ENCODE measurements at regions not wholly inside any gene's neighbourhood (a gene's known extent, or its start where the extent isn't known, plus 50 kb on each side); places are given as distances from the start of the nearest gene placed in this dataset.

GRCh38 chr7:83732305-83732704, 83.4 kb upstream of the SEMA3E start:
- TF ChIP-seq CTCF (IDR thresholded peaks at IDR 0.05): no peak
- TF ChIP-seq POLR2A (IDR thresholded peaks at IDR 0.05): no peak
- no peak for TF ChIP-seq POLR2AphosphoS5 (IDR thresholded peaks at IDR 0.05)

All from stomach (tissue), 4 donors.